GM18502 (cell line): ENCODE measurements at regions not wholly inside any gene's neighbourhood (a gene's known extent, or its start where the extent isn't known, plus 50 kb on each side); places are given as distances from the start of the nearest gene placed in this dataset.

Experiments used
- ATAC-seq: cut with Tn5 transposase; IDR thresholded peaks from one replicate; pipeline ENCODE4 v1.9.1; 2021; ENCODE audit warnings: mild to moderate bottlenecking; ENCODE audit not compliant: unreplicated experiment, poor library complexity

GRCh38 chr6:156725712-156726111 is 51.5 kb upstream of the ARID1B start:
- ATAC-seq, result no peak

- peak; percentile 59 for ATAC-seq
Measured at GRCh38 chr6:156720691-156721685, 56.2 kb upstream of the ARID1B start.

GRCh38 chr6:156719720-156720563 is 57.2 kb upstream of the ARID1B start:
- ATAC-seq, result peak; percentile 81

- no peak for ATAC-seq
Measured at GRCh38 chr6:156719395-156719719, 57.8 kb upstream of the ARID1B start.

GRCh38 chr6:156718647-156719394 is 58.4 kb upstream of the ARID1B start:
- ATAC-seq, result no peak

GRCh38 chr6:156717542-156717941 is 59.6 kb upstream of the ARID1B start:
- no peak for ATAC-seq

- no peak for ATAC-seq
Measured at GRCh38 chr6:156715839-156716238, 61.3 kb upstream of the ARID1B start.

- no peak for ATAC-seq
Measured at GRCh38 chr6:156713548-156713947, 63.6 kb upstream of the ARID1B start.

GRCh38 chr6:156710479-156710878 is 66.7 kb upstream of the ARID1B start:
- ATAC-seq, result no peak

GRCh38 chr6:156707818-156708217 is 69.4 kb upstream of the ARID1B start:
- no peak for ATAC-seq

GRCh38 chr6:156703719-156704118 is 73.5 kb upstream of the ARID1B start:
- ATAC-seq, result no peak

- no peak for ATAC-seq
Measured at GRCh38 chr6:156701966-156702365, 75.2 kb upstream of the ARID1B start.

- ATAC-seq, result no peak
Measured at GRCh38 chr6:156700440-156701057, 76.6 kb upstream of the ARID1B start.

- ATAC-seq, result no peak
Measured at GRCh38 chr6:156699935-156700334, 77.2 kb upstream of the ARID1B start.

GRCh38 chr6:156699017-156699421 is 78.2 kb upstream of the ARID1B start:
- ATAC-seq, result peak; percentile 45

GRCh38 chr6:156698239-156699016 is 78.8 kb upstream of the ARID1B start:
- peak; percentile 80 for ATAC-seq

GRCh38 chr6:156697225-156697830 is 79.8 kb upstream of the ARID1B start:
- ATAC-seq, result peak; percentile 41

GRCh38 chr6:156695742-156696141 is 81.4 kb upstream of the ARID1B start:
- ATAC-seq, result no peak

- ATAC-seq, result no peak
Measured at GRCh38 chr6:156694679-156695078, 82.5 kb upstream of the ARID1B start.
